Heart left ventricle (tissue), 13 donors: ENCODE measurements at regions not wholly inside any gene's neighbourhood (a gene's known extent, or its start where the extent isn't known, plus 50 kb on each side); places are given as distances from the start of the nearest gene placed in this dataset.

Experiments
- CTCF ChIP-seq, 12 donors: fragments of 200-600 bp; sonication (generic) in 4 of 12; IDR thresholded peaks; one replicate each; pipeline versions ENCODE4 v1.5.0 to v1.8.0; 2018 to 2022; ENCODE audit warnings: antibody characterized with exemption in 12 of 12, mild to moderate bottlenecking in 5 of 12
- POLR2A ChIP-seq, 2 donors: fragments of 450-650 bp; IDR thresholded peaks; one replicate each; pipeline ENCODE4 v1.6.1; 2017; ENCODE audit warnings: antibody characterized with exemption in 2 of 2, mild to moderate bottlenecking in 2 of 2, moderate library complexity in 2 of 2
- donor health status: ischemic (EF 13 %, LVEDD 7.1; RV severe dilation, severe dysfunction).
- donor health status: DM: no; HTN: yes; CAD: no.
- donor health status: DM: no; HTN: no; CAD: no.
- donor health status: ischemic (EF 25% LVEDD 6.9; RV normal size, moderate dysfunction).
- donor health status: ischemic (EF 25% LVEDD 5.7; RV mildly dilated, moderate dysfunction).
- donor health status: ischemic (EF 35%, LVEDD 5.7; RV mildly dilated, moderate dysfunction).
- donor health status: nonischemic (EF 11% LVEDD 7.7; RV severe dilation, severe dysfunction).
- donor health status: DM: yes; HTN: yes; CAD: no.
- donor health status: PGD.
- donor health status: ischemic (EF 29% LVEDD 5.4; RV normal size, mild dysfunction).
- donor health status: nonischemic (EF 23%, LVEDD 6.1; RV moderate dilation, normal function).

- TF ChIP-seq CTCF (IDR thresholded peaks at IDR 0.05) = no peak
- TF ChIP-seq POLR2A (IDR thresholded peaks at IDR 0.05) = no peak
Observed at GRCh38 chr9:32843295-32843694, 60.0 kb downstream of the TMEM215 start.
